HEK293 (cell line): ENCODE measurements at regions not wholly inside any gene's neighbourhood (a gene's known extent, or its start where the extent isn't known, plus 50 kb on each side); places are given as distances from the start of the nearest gene placed in this dataset.

Experiments used
- CTCF ChIP-seq: fragments of 450-650 bp; formaldehyde crosslinking; IDR thresholded peaks from 2 replicates; pipeline ENCODE4 v1.5.1; 2016; ENCODE audit warnings: missing biosample characterization, missing genetic modification characterization
- REST ChIP-seq: fragments of 450-650 bp; formaldehyde crosslinking; IDR thresholded peaks from 2 replicates; pipeline ENCODE4 v1.5.1; 2016; ENCODE audit warnings: missing biosample characterization, missing genetic modification characterization
- WT1 ChIP-seq: fragments of 450-650 bp; formaldehyde crosslinking; IDR thresholded peaks from 2 replicates; pipeline ENCODE4 v1.5.1; 2016; ENCODE audit warnings: missing biosample characterization, missing genetic modification characterization
- ZNF132 ChIP-seq: fragments of 450-650 bp; formaldehyde crosslinking; IDR thresholded peaks from 2 replicates; pipeline ENCODE4 v1.5.1; 2017; ENCODE audit warnings: missing biosample characterization, missing genetic modification characterization, borderline replicate concordance
- ZNF24 ChIP-seq: fragments of 450-650 bp; formaldehyde crosslinking; IDR thresholded peaks from 2 replicates; pipeline ENCODE4 v1.5.1; 2016; ENCODE audit warnings: missing biosample characterization, missing genetic modification characterization
- ZNF274 ChIP-seq, 2 experiments: fragments of 200-500 bp in 1 of 2; fragments of 450-650 bp in 1 of 2; sonication (Bioruptor generic) in 1 of 2; formaldehyde crosslinking in 1 of 2; IDR thresholded peaks; 2 replicates each; pipeline versions ENCODE4 v1.5.1 to v1.6.1; 2014 to 2016; ENCODE audit warnings: borderline replicate concordance in 1 of 2, inconsistent platforms in 1 of 2, low read length in 1 of 2, missing biosample characterization in 1 of 2, missing genetic modification characterization in 1 of 2
- ZNF280D ChIP-seq: fragments of 450-650 bp; formaldehyde crosslinking; IDR thresholded peaks from 2 replicates; pipeline ENCODE4 v1.5.1; 2016; ENCODE audit warnings: missing biosample characterization, missing genetic modification characterization
- ZNF324 ChIP-seq: fragments of 450-650 bp; formaldehyde crosslinking; IDR thresholded peaks from 2 replicates; pipeline ENCODE4 v1.5.1; 2016; ENCODE audit warnings: missing biosample characterization, missing genetic modification characterization
- TF ChIP-seq, protein P1 (sequence below): fragments of 450-650 bp; formaldehyde crosslinking; IDR thresholded peaks from 2 replicates; pipeline ENCODE4 v1.5.1; 2016; ENCODE audit warnings: missing biosample characterization, missing genetic modification characterization, low read depth

DNA sequence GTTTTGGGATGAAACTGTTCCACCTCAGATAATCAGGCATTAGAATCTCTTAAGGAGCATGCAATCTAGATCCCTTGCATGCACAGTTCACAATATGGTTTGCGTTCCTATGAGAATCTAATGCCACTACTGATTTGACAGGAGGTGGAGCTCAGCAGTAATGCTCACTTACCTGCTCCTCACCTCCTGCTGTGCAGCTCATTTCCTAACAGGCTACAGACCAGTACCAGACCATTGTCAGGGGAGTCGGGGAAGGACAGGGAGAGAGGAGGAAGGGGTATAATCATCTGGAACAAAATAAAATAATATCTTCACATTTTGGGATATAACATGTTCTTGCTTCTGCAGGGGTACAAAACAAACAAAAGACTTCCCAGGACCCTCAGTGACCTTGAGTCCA, 532.0 kb upstream of the FSHR start:
- TF ChIP-seq CTCF (tag by site-specific recombination) = no peak
- no peak for TF ChIP-seq ZNF280D (tag by site-specific recombination)
- no peak for TF ChIP-seq ZNF24 (tag by site-specific recombination)
- TF ChIP-seq, protein P1, sequence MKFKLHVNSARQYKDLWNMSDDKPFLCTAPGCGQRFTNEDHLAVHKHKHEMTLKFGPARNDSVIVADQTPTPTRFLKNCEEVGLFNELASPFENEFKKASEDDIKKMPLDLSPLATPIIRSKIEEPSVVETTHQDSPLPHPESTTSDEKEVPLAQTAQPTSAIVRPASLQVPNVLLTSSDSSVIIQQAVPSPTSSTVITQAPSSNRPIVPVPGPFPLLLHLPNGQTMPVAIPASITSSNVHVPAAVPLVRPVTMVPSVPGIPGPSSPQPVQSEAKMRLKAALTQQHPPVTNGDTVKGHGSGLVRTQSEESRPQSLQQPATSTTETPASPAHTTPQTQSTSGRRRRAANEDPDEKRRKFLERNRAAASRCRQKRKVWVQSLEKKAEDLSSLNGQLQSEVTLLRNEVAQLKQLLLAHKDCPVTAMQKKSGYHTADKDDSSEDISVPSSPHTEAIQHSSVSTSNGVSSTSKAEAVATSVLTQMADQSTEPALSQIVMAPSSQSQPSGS (tag by site-specific recombination) = no peak
- TF ChIP-seq ZNF324 (tag by site-specific recombination) = no peak
- no peak for TF ChIP-seq ZNF274 (IDR thresholded peaks at IDR 0.05; ENCODE audit: low read length)
- TF ChIP-seq ZNF274 (tag by site-specific recombination; IDR thresholded peaks at IDR 0.05; ENCODE audit: borderline replicate concordance) = no peak
- TF ChIP-seq WT1 = no peak
- TF ChIP-seq ZNF132 (tag by site-specific recombination) = no peak
- no peak for TF ChIP-seq REST (tag by site-specific recombination)
